ENCODE measurements at regions not wholly inside any gene's neighbourhood (a gene's known extent, or its start where the extent isn't known, plus 50 kb on each side); places are given as distances from the start of the nearest gene placed in this dataset.

GRCh38 chr5:67311701-67312100 is 115.1 kb upstream of the CD180 start:
- TF ChIP-seq GATA2 (IDR thresholded peaks at IDR 0.05; ENCODE audit: low read depth, low read length): no peak
- no peak for TF ChIP-seq GATA3 (IDR thresholded peaks at IDR 0.05; ENCODE audit: low read depth, low read length)
